CD4-positive, CD25-positive, alpha-beta regulatory T cell (primary cell): ENCODE measurements at regions not wholly inside any gene's neighbourhood (a gene's known extent, or its start where the extent isn't known, plus 50 kb on each side); places are given as distances from the start of the nearest gene placed in this dataset.

Experiments
- ATAC-seq, 2 donors: fragments of 150-1000 bp; cut with Tn5 transposase; one replicate each; pipeline ENCODE4 v1.10.0; 2021; ENCODE audit warnings: low read depth in 2 of 2, moderate number of reproducible peaks in 2 of 2, moderate library complexity in 1 of 2
- DNase-seq, 3 donors: peaks; one replicate each; pipeline versions ENCODE4 v3.0.0 to v3.0.0-alpha.2; 2012 to 2022; ENCODE audit warnings: mixed read lengths in 1 of 3
- H3K27ac ChIP-seq: one replicate; pipeline ENCODE4 v1.7.0; 2013; ENCODE audit warnings: mild to moderate bottlenecking, low read length; ENCODE audit not compliant: insufficient read depth, poor library complexity, severe bottlenecking
- H3K27me3 ChIP-seq: one replicate; pipeline ENCODE4 v1.7.0; 2013; ENCODE audit warnings: low read length; ENCODE audit not compliant: control insufficient read depth, insufficient read depth
- H3K36me3 ChIP-seq: one replicate; pipeline ENCODE4 v1.7.0; 2013; ENCODE audit warnings: mild to moderate bottlenecking, low read length, moderate library complexity; ENCODE audit not compliant: control insufficient read depth, insufficient read depth
- H3K4me1 ChIP-seq: 2 replicates; pipeline ENCODE4 v1.7.0; 2013; ENCODE audit warnings: mild to moderate bottlenecking, low read length; ENCODE audit not compliant: insufficient read depth, control insufficient read depth, poor library complexity, severe bottlenecking
- H3K4me3 ChIP-seq: one replicate; pipeline ENCODE4 v1.7.0; 2013; ENCODE audit warnings: low read depth, mild to moderate bottlenecking, low read length, moderate library complexity
- H3K9me3 ChIP-seq, 2 experiments: 1 replicate in 1 of 2; 2 replicates in 1 of 2; pipeline ENCODE4 v1.7.0; 2013; ENCODE audit warnings: low read length in 2 of 2, mild to moderate bottlenecking in 1 of 2, moderate library complexity in 1 of 2; ENCODE audit not compliant: control insufficient read depth in 2 of 2
- H3K27ac Mint-ChIP-seq, 3 donors: one replicate each; pipeline ENCODE4 v1.8.0; 2020 to 2022; ENCODE audit warnings: mild to moderate bottlenecking in 3 of 3, mixed read lengths in 3 of 3, moderate library complexity in 2 of 3
- H3K27me3 Mint-ChIP-seq: one replicate; pipeline ENCODE4 v1.8.0; 2022; ENCODE audit warnings: mild to moderate bottlenecking, mixed read lengths
- H3K36me3 Mint-ChIP-seq: one replicate; pipeline ENCODE4 v1.8.0; 2020; ENCODE audit warnings: mixed read lengths
- H3K4me1 Mint-ChIP-seq, 4 donors: one replicate each; pipeline ENCODE4 v1.8.0; 2020 to 2022; ENCODE audit warnings: mixed read lengths in 4 of 4, mild to moderate bottlenecking in 1 of 4
- H3K4me3 Mint-ChIP-seq, 4 donors: one replicate each; pipeline ENCODE4 v1.8.0; 2020 to 2022; ENCODE audit warnings: mild to moderate bottlenecking in 4 of 4, mixed read lengths in 4 of 4, moderate library complexity in 3 of 4
- H3K9me3 Mint-ChIP-seq, 7 donors: one replicate each; pipeline ENCODE4 v1.8.0; 2020 to 2022; ENCODE audit warnings: mixed read lengths in 7 of 7, mild to moderate bottlenecking in 3 of 7, moderate library complexity in 2 of 7

DNA sequence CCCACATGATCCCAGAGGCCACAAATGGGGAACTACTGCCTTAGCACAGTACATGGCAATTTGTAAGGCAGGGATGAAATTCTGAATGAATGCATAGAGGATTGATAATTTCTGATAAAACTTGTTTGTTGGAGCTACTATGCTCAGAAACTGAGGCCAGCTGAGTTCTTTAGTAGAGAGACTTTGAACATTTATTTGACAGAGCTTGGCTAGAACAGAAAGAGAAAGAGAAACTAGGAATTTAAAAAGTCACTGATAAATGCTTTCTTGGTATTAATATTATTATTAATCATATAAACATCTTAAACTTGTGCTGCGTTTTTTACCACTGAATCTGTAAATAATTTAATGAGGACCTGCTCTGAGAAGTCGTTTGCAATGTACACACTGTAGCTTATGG, 923.7 kb upstream of the CNTNAP5 start:
- no peak overlapping the region for H3K4me3 ChIP-seq
- no peaks in the 10 kb centered on the region for H3K27me3 Mint-ChIP-seq
- no peak overlapping the region for H3K27ac ChIP-seq
- DNase-seq, result no peak
- peaks cover 0 to 6% of the 10 kb centered on the region in 2 experiments for H3K9me3 ChIP-seq
- no peak overlapping the region for H3K4me3 Mint-ChIP-seq
- no peaks in the 10 kb centered on the region for H3K27me3 ChIP-seq
- H3K36me3 Mint-ChIP-seq, result no peaks in the 10 kb centered on the region
- H3K4me1 ChIP-seq, result no peaks in the 10 kb centered on the region
- H3K27ac Mint-ChIP-seq, result no peak overlapping the region
- H3K4me1 Mint-ChIP-seq, result no peaks in the 10 kb centered on the region
- H3K9me3 Mint-ChIP-seq, result peaks cover 0 to 18% (median 0%) of the 10 kb centered on the region in 7 donors
- no peaks in the 10 kb centered on the region for H3K36me3 ChIP-seq
- ATAC-seq, result no peak

DNA sequence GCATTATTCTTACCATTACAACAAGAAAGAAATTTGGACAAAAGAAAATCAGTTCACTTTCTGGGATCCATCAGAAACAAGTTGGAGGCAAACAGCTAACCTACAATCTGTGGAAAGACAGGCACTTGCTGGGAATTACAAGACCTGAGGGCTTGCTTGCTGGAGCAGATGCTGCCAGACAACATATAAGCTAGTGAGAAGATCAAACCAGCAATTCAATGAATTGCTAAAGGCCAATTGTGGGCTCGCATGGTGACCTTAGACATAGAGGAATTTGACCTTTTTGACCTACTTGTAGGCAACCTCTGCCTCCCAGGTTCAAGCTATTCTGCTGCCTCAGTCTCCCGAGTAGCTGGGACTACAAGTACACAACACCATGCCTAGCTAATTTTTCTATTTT, 921.2 kb upstream of the CNTNAP5 start:
- no peak overlapping the region for H3K4me3 Mint-ChIP-seq
- no peak overlapping the region for H3K27ac Mint-ChIP-seq
- ATAC-seq (no peak), DNase-seq (no peak)
- no peak overlapping the region for H3K27ac ChIP-seq
- H3K9me3 ChIP-seq, result peaks cover 0 to 3% of the 10 kb centered on the region in 2 experiments
- H3K4me1 Mint-ChIP-seq, result no peaks in the 10 kb centered on the region
- no peaks in the 10 kb centered on the region for H3K27me3 ChIP-seq
- no peak overlapping the region for H3K4me3 ChIP-seq
- no peaks in the 10 kb centered on the region for H3K36me3 Mint-ChIP-seq
- H3K9me3 Mint-ChIP-seq, result peaks cover 0 to 28% (median 0%) of the 10 kb centered on the region in 7 donors
- no peaks in the 10 kb centered on the region for H3K27me3 Mint-ChIP-seq
- no peaks in the 10 kb centered on the region for H3K4me1 ChIP-seq
- no peaks in the 10 kb centered on the region for H3K36me3 ChIP-seq

DNA sequence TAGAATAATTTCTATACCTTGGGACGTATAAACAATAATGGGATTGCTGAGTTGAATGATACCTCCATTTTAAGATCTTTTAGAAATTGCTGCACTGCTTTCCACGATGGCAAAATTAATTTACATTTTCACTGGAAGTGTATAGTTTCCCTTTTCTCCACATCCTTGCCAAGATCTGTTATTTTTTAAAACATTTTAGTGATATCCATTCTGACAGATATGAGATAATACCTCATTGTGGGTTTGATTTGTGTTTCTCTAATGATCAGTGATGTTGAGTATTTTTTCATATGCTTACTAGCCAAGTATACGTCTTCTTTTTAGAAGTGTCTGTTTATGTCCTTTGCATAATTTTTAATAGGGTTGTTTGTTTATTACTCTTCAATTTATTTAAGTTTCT, 908.5 kb upstream of the CNTNAP5 start:
- no peak overlapping the region for H3K27ac ChIP-seq
- H3K9me3 ChIP-seq, result no peaks in the 10 kb centered on the region
- no peak overlapping the region for H3K4me3 ChIP-seq
- Mint-ChIP-seq H3K4me3 (no peak overlapping the region), H3K4me1 (no peaks in the 10 kb centered on the region), H3K27ac (no peak overlapping the region), H3K9me3 (peaks cover 0 to 25% (median 5%) of the 10 kb centered on the region in 7 donors), H3K36me3 (no peaks in the 10 kb centered on the region), H3K27me3 (no peaks in the 10 kb centered on the region)
- H3K36me3 ChIP-seq, result no peaks in the 10 kb centered on the region
- no peaks in the 10 kb centered on the region for H3K4me1 ChIP-seq
- H3K27me3 ChIP-seq, result no peaks in the 10 kb centered on the region
- no peak for DNase-seq
- ATAC-seq, result no peak

DNA sequence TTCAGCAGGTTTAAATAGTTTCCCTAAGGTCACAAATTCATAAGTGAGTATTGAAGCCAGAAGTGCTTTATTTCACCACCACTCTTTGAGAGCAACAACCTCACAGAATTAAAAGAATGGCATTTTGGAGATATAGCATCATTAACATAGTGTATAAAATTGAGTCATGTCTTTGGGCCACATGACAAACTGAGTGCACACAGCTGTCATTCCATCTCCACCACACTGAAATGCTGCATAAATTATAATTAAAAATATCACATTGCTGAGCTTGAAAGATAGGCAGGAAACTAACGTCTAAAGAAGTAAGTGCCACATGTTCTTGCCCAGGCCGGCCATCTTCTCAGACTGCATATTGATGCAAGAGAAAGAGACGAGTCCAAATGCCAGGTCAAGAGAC, 897.9 kb upstream of the CNTNAP5 start:
- Histone ChIP-seq H3K4me3 (no peak overlapping the region), H3K4me1 (no peaks in the 10 kb centered on the region), H3K9me3 (peaks cover 2 to 6% of the 10 kb centered on the region in 2 experiments), H3K27me3 (no peaks in the 10 kb centered on the region), H3K27ac (no peak overlapping the region), H3K36me3 (no peaks in the 10 kb centered on the region)
- no peak for ATAC-seq
- DNase-seq, result no peak
- Mint-ChIP-seq H3K9me3 (peaks cover 1 to 22% (median 4%) of the 10 kb centered on the region in 7 donors), H3K36me3 (no peaks in the 10 kb centered on the region), H3K4me3 (no peak overlapping the region), H3K4me1 (no peaks in the 10 kb centered on the region), H3K27ac (no peak overlapping the region), H3K27me3 (no peaks in the 10 kb centered on the region)

DNA sequence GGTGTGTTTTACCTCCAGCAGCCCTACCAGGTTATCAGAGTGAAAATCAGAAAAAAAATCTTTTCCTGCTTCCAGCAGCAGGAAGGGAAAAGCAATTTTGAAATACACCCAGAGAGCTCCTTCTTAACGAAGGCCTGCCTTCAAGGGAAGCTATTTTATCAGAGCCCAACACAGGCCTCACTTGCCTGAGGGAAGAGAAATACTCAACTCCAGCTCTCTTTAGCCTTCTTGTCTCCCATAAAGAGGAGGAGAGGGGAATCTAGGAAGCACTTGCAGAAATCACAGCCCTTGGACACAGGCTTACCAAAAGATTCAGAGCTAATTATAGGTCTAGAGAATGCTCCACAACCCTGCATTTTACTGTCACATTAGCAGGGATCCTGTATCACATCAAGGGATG, 896.1 kb upstream of the CNTNAP5 start:
- Mint-ChIP-seq H3K36me3 (no peaks in the 10 kb centered on the region), H3K4me1 (no peaks in the 10 kb centered on the region), H3K27me3 (no peaks in the 10 kb centered on the region), H3K4me3 (no peak overlapping the region), H3K9me3 (peaks cover 3 to 22% (median 6%) of the 10 kb centered on the region in 7 donors), H3K27ac (no peak overlapping the region)
- H3K27ac ChIP-seq, result no peak overlapping the region
- no peak overlapping the region for H3K4me3 ChIP-seq
- no peaks in the 10 kb centered on the region for H3K36me3 ChIP-seq
- H3K9me3 ChIP-seq, result peaks cover 2 to 6% of the 10 kb centered on the region in 2 experiments
- H3K27me3 ChIP-seq, result no peaks in the 10 kb centered on the region
- ATAC-seq, result no peak
- DNase-seq, result no peak
- H3K4me1 ChIP-seq, result no peaks in the 10 kb centered on the region

DNA sequence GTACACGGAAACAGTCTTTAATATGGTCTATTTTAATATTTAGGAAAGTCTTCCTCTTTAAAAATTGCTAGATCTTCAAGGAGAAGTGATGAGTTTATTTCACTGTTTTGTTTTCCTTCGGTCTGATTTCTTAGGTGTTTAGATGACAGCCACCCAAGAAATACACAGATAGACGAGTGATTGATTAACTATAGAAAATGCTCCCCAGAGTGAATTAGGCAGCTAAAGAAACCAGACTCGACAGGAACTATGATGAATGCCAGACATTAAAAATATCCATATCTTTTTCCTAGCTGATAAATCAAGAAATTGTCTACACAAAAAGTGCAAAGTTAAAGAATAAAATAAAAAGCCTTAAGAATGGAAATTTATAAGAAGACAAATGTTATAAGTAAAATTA, 888.7 kb upstream of the CNTNAP5 start:
- H3K4me3 ChIP-seq, result no peak overlapping the region
- Mint-ChIP-seq H3K27me3 (no peaks in the 10 kb centered on the region), H3K27ac (no peak overlapping the region), H3K9me3 (peaks cover 0 to 20% (median 6%) of the 10 kb centered on the region in 7 donors), H3K4me1 (no peaks in the 10 kb centered on the region), H3K4me3 (no peak overlapping the region), H3K36me3 (no peaks in the 10 kb centered on the region)
- ATAC-seq (no peak), DNase-seq (no peak)
- H3K36me3 ChIP-seq, result no peaks in the 10 kb centered on the region
- no peak overlapping the region for H3K27ac ChIP-seq
- peaks cover 0 to 8% of the 10 kb centered on the region in 2 experiments for H3K9me3 ChIP-seq
- no peaks in the 10 kb centered on the region for H3K4me1 ChIP-seq
- H3K27me3 ChIP-seq, result no peaks in the 10 kb centered on the region

DNA sequence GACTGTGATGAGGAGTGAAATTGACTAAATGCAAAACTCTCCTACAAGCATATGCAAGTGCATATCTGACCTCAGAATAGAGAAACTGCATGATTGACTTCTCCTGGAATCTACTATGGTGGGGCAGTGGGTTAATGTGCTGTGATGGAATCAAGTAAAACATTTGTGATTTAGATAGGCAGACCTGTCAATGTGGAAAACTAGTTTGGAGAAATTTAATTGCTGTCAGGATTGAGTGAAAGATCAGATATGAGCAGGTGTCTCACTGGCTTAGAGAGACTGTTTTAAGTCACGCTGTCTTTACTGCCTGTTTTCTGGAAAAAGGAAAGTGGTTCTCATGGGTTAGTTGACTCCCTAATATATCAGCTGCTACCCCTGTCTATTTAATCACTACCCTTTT, 881.0 kb upstream of the CNTNAP5 start:
- Mint-ChIP-seq H3K27me3 (no peaks in the 10 kb centered on the region), H3K9me3 (peaks cover 3 to 19% (median 9%) of the 10 kb centered on the region in 7 donors), H3K4me1 (no peaks in the 10 kb centered on the region), H3K4me3 (no peak overlapping the region), H3K27ac (no peak overlapping the region), H3K36me3 (no peaks in the 10 kb centered on the region)
- ATAC-seq, result no peak
- H3K4me3 ChIP-seq, result no peak overlapping the region
- no peak overlapping the region for H3K27ac ChIP-seq
- DNase-seq, result no peak
- H3K9me3 ChIP-seq, result peaks cover 7 to 10% of the 10 kb centered on the region in 2 experiments
- H3K4me1 ChIP-seq, result no peaks in the 10 kb centered on the region
- no peaks in the 10 kb centered on the region for H3K27me3 ChIP-seq
- H3K36me3 ChIP-seq, result no peaks in the 10 kb centered on the region

DNA sequence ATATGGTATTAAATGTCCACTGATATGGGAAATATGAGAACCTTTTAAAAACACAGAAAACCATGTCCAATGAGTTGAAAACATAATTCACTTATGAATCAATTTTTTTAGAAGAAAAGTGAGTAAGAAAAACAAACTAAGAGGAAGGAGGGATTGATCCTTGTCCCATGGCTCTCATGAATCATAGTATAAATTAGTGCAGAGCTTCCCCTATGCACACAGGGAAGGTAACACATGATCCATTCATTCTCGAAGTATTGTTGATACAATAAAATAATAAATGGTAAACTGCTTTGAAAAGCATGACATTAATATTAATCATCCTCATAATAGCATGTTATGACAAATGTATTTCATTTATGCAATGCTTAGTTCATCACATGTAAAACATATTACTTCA, 872.0 kb upstream of the CNTNAP5 start:
- H3K4me1 Mint-ChIP-seq, result no peaks in the 10 kb centered on the region
- Histone ChIP-seq H3K36me3 (no peaks in the 10 kb centered on the region), H3K4me1 (no peaks in the 10 kb centered on the region), H3K9me3 (no peaks in the 10 kb centered on the region), H3K27me3 (no peaks in the 10 kb centered on the region), H3K4me3 (no peak overlapping the region), H3K27ac (no peak overlapping the region)
- H3K36me3 Mint-ChIP-seq, result no peaks in the 10 kb centered on the region
- ATAC-seq, result no peak
- DNase-seq, result no peak
- no peaks in the 10 kb centered on the region for H3K27me3 Mint-ChIP-seq
- no peak overlapping the region for H3K4me3 Mint-ChIP-seq
- peaks cover 0 to 14% (median 7%) of the 10 kb centered on the region in 7 donors for H3K9me3 Mint-ChIP-seq
- H3K27ac Mint-ChIP-seq, result no peak overlapping the region
